Subcutaneous abdominal adipose tissue (tissue), 5 donors: ENCODE measurements at regions not wholly inside any gene's neighbourhood (a gene's known extent, or its start where the extent isn't known, plus 50 kb on each side); places are given as distances from the start of the nearest gene placed in this dataset.
"Not testable (repeated sequence)": the region's sequence is repeated elsewhere in the genome, so short reads cannot be mapped to it uniquely, and the experiment has no call there.

Experiments used
- H3K27ac ChIP-seq: one replicate; pipeline ENCODE4 v1.7.0; 2013; ENCODE audit warnings: low read depth, mild to moderate bottlenecking, inconsistent platforms, low read length, moderate library complexity
- H3K27me3 ChIP-seq, 5 donors: one replicate each; pipeline ENCODE4 v1.7.0; 2013; ENCODE audit warnings: low read length in 5 of 5, inconsistent platforms in 1 of 5; ENCODE audit not compliant: control insufficient read depth in 5 of 5, insufficient read depth in 4 of 5
- H3K36me3 ChIP-seq, 5 donors: one replicate each; pipeline ENCODE4 v1.7.0; 2013; ENCODE audit warnings: low read length in 5 of 5; ENCODE audit not compliant: control insufficient read depth in 5 of 5, insufficient read depth in 5 of 5
- H3K4me1 ChIP-seq, 5 donors: one replicate each; pipeline ENCODE4 v1.7.0; 2013; ENCODE audit warnings: low read length in 5 of 5, mild to moderate bottlenecking in 3 of 5, moderate library complexity in 1 of 5; ENCODE audit not compliant: control insufficient read depth in 5 of 5, insufficient read depth in 5 of 5
- H3K4me3 ChIP-seq, 5 donors: one replicate each; pipeline ENCODE4 v1.7.0; 2013; ENCODE audit warnings: low read length in 5 of 5, low read depth in 1 of 5
- H3K9ac ChIP-seq, 5 donors: one replicate each; pipeline ENCODE4 v1.7.0; 2013; ENCODE audit warnings: low read length in 5 of 5, mild to moderate bottlenecking in 4 of 5, moderate library complexity in 3 of 5
- H3K9me3 ChIP-seq, 5 donors: one replicate each; pipeline ENCODE4 v1.7.0; 2013; ENCODE audit warnings: low read length in 5 of 5; ENCODE audit not compliant: control insufficient read depth in 5 of 5
- donor health status: healthy.
- donor health status: healthy.
- donor health status: healthy.
- donor health status: healthy.
- donor health status: healthy.

- not testable (repeated sequence) for H3K27me3 ChIP-seq, H3K9me3 ChIP-seq, H3K27ac ChIP-seq, H3K36me3 ChIP-seq, H3K4me3 ChIP-seq, H3K9ac ChIP-seq
- H3K4me1 ChIP-seq, result peaks cover 0 to 10% (median 6%) of the 10 kb centered on the region in 5 donors
Observed at GRCh38 chr3:170804634-170805033, 65.4 kb downstream of the RPL22L1 start.

GRCh38 chr3:170804078-170804477 lies 65.9 kb downstream of the RPL22L1 start:
- Histone ChIP-seq H3K27ac (no peak overlapping the region), H3K27me3 (no peaks in the 10 kb centered on the region), H3K4me1 (peaks cover 0 to 8% (median 5%) of the 10 kb centered on the region in 5 donors), H3K9ac (no peak overlapping the region), H3K4me3 (no peak overlapping the region), H3K36me3 (no peaks in the 10 kb centered on the region), H3K9me3 (peaks cover 0 to 2% (median 0%) of the 10 kb centered on the region in 5 donors)

GRCh38 chr3:170802164-170803151 lies 67.5 kb downstream of the RPL22L1 start:
- Histone ChIP-seq H3K36me3 (no peaks in the 10 kb centered on the region), H3K9me3 (peaks cover 0 to 2% (median 0%) of the 10 kb centered on the region in 5 donors), H3K27ac (no peak overlapping the region), H3K4me1 (peaks cover 0 to 8% (median 4%) of the 10 kb centered on the region in 5 donors), H3K9ac (no peak overlapping the region), H3K4me3 (no peak overlapping the region), H3K27me3 (no peaks in the 10 kb centered on the region)

DNA sequence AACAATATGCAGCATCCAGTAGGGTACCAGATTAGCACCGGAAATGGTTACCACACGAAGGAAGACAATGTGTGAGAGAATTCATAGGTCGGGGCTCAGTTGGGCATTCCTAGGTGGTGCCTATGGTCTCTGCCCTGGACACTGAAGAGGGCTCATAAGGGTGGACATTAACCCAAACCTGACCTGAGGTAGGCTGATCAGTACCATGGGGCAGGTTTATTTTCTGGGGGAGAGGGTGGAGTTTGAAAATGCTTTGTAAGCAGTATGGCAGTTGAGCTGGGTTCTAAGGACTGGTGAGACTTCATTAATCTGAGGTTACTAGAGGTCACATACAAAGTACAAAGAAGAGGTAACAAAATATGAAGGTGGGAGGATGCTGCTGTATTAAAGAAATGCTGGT lies 68.4 kb downstream of the RPL22L1 start:
- H3K4me1 ChIP-seq, result peaks cover 0 to 8% (median 4%) of the 10 kb centered on the region in 5 donors
- H3K9ac ChIP-seq, result no peak overlapping the region
- peaks cover 0 to 2% (median 0%) of the 10 kb centered on the region in 5 donors for H3K9me3 ChIP-seq
- H3K27ac ChIP-seq, result no peak overlapping the region
- no peaks in the 10 kb centered on the region for H3K27me3 ChIP-seq
- H3K36me3 ChIP-seq, result no peaks in the 10 kb centered on the region
- H3K4me3 ChIP-seq, result no peak overlapping the region

GRCh38 chr3:170800275-170800674 lies 69.7 kb downstream of the RPL22L1 start:
- H3K9me3 ChIP-seq, H3K9ac ChIP-seq, H3K4me3 ChIP-seq, H3K4me1 ChIP-seq, H3K36me3 ChIP-seq, H3K27ac ChIP-seq, H3K27me3 ChIP-seq: not testable (repeated sequence)

- Histone ChIP-seq H3K4me1 (peaks cover 0 to 8% (median 4%) of the 10 kb centered on the region in 5 donors), H3K27ac (no peak overlapping the region), H3K9me3 (peaks cover 0 to 2% (median 0%) of the 10 kb centered on the region in 5 donors), H3K27me3 (no peaks in the 10 kb centered on the region), H3K4me3 (no peak overlapping the region), H3K9ac (no peak overlapping the region), H3K36me3 (no peaks in the 10 kb centered on the region)
Observed at GRCh38 chr3:170799009-170799408, 71.0 kb downstream of the RPL22L1 start.

GRCh38 chr3:170797685-170798084 lies 72.3 kb downstream of the RPL22L1 start:
- Histone ChIP-seq H3K4me3 (no peak overlapping the region), H3K9me3 (peaks cover 0 to 2% (median 0%) of the 10 kb centered on the region in 5 donors), H3K4me1 (peaks cover 0 to 4% (median 3%) of the 10 kb centered on the region in 5 donors), H3K27me3 (no peaks in the 10 kb centered on the region), H3K9ac (no peak overlapping the region), H3K27ac (no peak overlapping the region), H3K36me3 (no peaks in the 10 kb centered on the region)

GRCh38 chr3:170792471-170792870 lies 77.5 kb downstream of the RPL22L1 start:
- no peak overlapping the region for H3K27ac ChIP-seq
- no peak overlapping the region for H3K9ac ChIP-seq
- peaks cover 0 to 3% (median 0%) of the 10 kb centered on the region in 5 donors for H3K4me1 ChIP-seq

GRCh38 chr3:170790647-170791046 lies 79.3 kb downstream of the RPL22L1 start:
- Histone ChIP-seq H3K27ac (no peak overlapping the region), H3K9ac (no peak overlapping the region), H3K4me3 (no peak overlapping the region), H3K4me1 (peaks cover 0 to 3% (median 0%) of the 10 kb centered on the region in 5 donors), H3K36me3 (no peaks in the 10 kb centered on the region), H3K9me3 (no peaks in the 10 kb centered on the region), H3K27me3 (no peaks in the 10 kb centered on the region)

More at GRCh38 chr3:170792471-170792870, 77.5 kb downstream of the RPL22L1 start:
- H3K4me3 ChIP-seq, result no peak overlapping the region
- no peaks in the 10 kb centered on the region for H3K9me3 ChIP-seq
- no peaks in the 10 kb centered on the region for H3K36me3 ChIP-seq
- no peaks in the 10 kb centered on the region for H3K27me3 ChIP-seq

GRCh38 chr3:170787464-170787863 lies 82.5 kb downstream of the RPL22L1 start:
- Histone ChIP-seq H3K9ac (no peak overlapping the region), H3K27me3 (no peaks in the 10 kb centered on the region), H3K4me1 (peaks cover 0 to 2% (median 0%) of the 10 kb centered on the region in 5 donors), H3K4me3 (no peak overlapping the region), H3K27ac (no peak overlapping the region), H3K9me3 (no peaks in the 10 kb centered on the region), H3K36me3 (no peaks in the 10 kb centered on the region)
